SHP77 (cell line): ENCODE measurements at regions not wholly inside any gene's neighbourhood (a gene's known extent, or its start where the extent isn't known, plus 50 kb on each side); places are given as distances from the start of the nearest gene placed in this dataset.
A peak's percentile ranks its signal among the peaks of the same experiment; 100 is the strongest.

ENCODE experiments used
- DNase-seq, 2 experiments: peaks; one replicate each; lab custom pipeline; 2025; lab: John Stamatoyannopoulos, UW

DNA sequence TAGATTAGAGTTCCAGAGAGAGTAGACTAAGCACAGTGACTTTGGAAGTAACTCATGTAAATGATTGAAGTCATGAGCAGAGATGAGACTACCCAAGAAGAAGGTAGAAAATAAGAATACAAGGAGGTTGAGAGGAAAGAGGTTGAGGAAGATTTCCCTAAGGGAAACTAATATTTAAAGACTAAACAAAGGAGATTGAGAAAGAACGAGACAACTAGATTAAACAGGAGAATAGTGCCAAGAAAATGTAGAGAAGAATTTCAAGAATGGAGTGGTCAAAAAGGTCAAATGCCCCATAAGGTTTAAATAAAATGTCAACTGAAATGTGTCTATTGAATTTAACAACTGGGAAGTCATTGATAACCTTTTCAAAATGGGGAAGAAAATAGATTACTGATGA is 59.0 kb downstream of the RPS29 start:
- no peak for DNase-seq

DNA sequence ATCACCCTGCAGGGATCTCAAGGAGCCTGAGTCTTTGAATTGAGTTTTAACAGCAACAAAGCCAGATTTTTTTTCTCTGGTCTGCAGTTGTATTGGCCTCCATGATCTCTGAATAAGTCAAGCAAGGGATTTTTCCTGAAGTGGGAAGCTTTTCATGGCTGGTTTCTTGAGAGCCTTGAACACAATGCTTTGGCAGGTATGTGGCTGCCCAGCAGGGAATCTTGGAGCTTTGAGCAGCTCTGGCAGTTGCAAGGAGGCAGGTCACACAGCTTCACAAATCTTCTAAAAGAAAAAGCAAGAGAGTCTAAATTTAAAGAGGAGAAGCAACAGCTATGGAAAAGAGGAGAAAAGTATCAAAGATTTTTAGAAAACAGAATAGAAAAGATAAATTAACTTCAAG is 60.1 kb downstream of the RPS29 start:
- DNase-seq = no peak

DNA sequence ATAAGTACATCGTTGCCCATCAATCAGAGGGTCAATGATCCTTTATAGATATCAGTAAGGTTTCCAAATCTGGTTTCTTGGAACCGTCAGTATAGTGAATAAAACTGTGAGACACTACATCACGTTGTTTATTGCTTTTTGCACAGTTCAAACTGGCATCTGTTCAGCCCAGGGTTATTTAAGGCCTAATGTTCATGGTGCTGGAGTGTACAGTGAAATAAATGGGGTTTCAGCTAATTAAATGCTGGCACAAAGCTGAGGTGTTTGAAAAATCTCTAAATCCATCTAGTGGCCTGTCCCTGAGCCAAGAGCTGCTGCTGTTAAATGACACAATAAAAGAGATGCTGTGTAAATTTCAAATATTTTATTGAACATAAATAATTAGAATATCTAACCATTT is 69.9 kb downstream of the RPS29 start:
- no peak for DNase-seq

DNA sequence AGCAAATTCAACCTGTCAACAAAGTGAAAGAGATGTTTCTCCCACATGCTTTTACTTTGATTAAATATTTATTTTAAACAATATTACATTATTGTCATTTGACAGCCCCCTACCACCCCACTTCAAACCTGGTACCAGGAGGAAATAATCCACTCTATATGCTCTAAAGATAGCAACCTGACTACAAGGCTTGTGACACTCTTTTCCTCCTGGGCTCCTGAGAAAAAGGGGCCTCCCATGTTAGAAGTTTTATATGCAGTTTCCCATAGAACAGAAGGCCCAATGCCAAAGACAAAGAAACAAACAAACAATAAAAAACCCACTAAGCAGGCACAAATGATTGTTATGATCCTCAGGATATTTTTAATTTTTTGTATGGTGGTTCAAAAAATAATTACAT is 73.6 kb downstream of the RPS29 start:
- DNase-seq = no peak

DNA sequence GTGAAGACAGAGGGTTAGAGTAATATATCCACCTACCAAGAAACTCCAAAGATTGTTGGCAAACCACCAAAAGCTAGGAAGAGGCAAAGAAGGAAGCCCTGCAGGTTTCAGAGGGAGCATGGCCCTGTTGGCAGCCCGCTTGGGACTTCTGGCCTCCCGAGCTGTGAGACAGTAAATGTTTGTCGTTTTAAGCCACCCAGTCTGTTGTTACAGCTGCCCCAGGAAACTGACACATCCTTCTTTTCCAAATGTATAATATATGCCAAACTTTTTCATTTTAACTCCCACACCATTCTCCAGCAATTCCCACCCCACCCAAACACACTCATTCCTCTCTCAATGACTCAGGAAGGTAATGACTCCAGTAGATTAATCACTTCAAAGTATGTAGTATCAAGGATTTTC is 74.0 kb downstream of the RPS29 start:
- DNase-seq = peak; percentile 4 to 26

DNA sequence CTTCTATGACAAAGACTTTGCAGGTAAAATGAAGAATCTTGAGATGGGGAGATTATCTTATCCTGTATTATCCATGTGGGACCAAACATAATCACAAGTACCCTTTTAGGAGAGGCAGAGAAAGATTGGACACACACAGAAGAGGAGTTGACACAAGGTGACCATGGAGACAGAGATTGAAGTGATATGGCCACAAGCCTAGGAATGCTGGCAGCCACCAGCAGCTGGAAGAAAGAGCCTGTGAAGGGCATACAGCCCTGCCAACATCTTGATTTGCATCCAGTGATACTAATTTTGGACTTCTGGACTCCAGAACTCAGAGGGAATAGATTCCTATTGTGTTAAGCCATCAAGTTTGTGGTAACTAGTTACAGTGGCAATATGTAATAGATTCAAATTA is 78.1 kb downstream of the RPS29 start:
- no peak for DNase-seq

DNA sequence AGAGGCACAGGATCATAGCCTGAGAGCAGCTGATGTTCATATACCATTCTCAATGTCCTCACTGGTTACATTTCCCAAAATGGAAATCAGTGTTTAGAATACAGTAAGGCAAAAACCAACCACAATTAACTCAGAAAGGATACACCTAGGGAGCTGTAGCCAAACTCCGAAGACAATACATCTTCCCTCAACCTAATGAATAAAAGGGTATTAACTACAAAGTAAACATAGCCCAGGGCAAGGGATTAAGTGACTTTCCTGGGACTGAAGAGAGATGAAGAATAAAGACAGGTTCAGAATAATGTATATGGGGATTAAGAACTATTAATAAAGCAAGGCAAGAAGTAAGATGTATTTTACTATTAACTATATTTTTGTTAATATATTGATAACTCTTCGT is 79.5 kb downstream of the RPS29 start:
- DNase-seq = no peak

DNA sequence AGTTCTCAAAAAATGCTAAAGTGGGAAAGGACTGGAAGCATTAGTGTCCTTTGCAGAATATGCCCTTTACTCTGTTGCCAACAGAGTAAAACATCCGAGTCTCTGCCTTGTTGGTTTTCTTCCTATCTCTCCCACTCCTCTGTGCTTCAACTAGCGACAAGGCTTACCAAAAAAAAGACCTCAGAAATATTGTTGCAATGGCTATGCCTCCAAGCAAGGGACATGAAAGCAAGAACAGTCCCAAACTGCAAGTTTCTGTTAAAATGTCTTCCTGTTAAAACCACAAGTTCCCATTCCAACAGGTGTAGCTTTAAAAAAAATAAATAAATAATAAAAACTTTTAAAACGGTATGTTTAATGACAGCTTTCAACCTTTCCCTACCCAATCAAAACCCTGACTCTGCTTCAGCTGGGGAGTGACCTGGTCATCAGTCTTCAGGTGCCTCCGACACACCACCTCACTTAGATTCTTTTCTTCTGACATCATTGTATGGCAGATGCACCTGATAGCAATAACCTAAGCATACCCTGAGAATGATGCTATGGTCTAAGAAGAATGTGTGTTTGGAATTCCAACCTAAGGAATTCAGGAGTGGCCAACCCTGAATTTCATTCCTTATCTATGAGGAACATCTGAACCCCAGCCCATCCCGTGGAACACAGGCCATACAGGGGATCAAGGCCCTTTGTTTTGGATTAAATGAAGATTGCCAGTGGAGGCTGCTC is 81.0 kb downstream of the RPS29 start:
- no peak for DNase-seq

DNA sequence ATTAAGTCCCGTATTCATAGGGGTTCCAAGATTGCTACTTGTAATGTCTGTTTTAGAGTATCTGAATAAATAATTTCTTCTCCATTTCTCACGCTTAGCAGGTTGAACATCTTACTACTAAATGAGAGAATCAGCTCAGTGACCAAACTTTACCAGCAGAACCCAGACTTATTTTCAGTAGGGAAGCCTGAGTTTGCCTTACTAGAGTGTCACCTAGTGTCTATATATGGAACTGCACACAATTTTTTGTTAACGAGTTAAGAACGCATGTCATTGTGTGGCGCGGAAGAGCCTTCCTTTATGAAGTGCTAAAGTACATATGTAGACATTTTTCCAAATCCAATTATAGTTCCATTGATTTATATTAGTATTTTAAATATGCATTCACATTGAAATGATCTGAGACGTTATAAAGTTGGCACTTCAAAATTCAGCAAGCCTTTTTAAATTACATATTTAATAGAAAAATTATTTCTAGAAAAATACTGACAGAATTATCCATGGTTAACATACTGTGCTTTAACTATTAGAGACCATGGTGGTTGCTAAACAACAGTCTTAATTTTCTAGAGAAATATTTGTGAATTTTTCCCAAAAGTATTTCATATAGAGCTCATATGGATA is 88.3 kb downstream of the RPS29 start:
- DNase-seq = peak; percentile 63 to 65

DNA sequence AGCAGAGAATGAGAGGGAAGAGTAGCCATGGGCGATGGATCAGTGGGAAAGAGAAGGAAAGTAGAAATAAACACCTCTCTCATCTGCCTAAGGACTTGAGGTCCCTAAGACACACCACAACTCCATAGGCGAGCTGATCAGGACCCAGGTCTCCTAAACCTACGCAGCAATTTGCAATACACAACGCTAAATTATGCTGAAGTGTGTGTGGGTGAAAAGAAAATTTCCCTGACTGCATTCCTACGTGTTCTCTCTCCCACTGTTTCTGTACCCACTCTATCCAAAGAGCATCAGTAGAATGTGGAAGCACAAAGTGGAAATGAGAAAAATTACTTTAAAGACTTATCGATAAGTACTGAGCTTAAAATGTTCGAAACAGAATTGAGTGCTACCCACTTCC is 88.9 kb downstream of the RPS29 start:
- DNase-seq = no peak

DNA sequence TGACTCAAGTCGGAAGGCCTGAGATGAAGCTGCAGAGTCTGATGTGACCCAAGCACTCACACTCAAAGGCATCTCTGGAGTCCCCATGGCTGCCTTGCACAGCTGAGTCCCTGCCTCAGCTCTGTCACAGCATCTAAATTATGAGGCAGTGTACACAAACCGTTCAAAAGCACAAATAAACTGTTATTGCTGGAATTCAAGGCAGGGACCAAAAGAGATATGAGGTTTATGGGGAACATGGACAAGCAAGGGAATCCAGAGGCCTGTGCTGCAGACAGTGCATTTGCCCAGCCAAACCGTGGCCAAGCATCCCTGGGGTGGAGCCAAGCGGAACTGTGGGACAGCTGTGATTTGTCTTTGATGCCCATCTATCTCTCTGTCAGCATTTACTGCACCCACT is 91.3 kb downstream of the RPS29 start:
- DNase-seq = no peak

DNA sequence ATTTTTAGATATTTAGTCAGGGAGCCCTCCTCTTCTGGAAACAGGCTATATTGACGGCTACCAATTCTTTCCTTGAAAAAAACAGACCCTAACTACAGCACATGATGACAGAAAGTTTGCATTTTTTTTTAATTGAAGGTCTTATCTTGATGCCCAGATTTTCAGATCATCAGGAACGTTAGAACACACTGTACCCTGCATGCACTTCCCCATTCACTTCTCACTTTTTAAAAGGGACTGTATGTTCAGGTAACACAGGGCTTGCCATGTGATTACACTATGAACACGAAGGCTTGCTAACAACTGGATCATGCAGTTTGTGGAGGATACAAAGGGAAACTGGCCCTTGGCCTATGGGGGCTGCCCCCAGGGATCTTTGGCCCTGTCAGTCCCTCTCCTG is 92.6 kb downstream of the RPS29 start:
- DNase-seq = no peak

DNA sequence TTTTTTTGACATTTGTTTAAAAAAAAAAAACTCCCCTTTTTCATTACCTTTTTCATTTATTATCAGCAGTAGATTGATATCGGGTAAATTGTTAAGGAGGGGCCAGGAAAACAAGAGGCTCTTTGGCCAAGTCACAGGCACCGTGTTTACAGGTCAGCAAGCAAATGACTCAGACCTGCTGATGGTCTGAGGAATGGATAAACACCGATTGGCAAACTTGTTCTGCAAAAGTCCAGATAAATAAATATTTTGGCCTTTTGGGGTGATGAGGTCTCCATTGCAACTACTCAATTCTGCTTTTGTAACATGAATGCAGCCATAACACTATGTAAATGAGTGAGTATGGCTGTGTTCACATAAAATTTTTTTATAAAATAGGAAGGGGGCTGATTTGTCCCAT is 94.0 kb downstream of the RPS29 start:
- no peak for DNase-seq

DNA sequence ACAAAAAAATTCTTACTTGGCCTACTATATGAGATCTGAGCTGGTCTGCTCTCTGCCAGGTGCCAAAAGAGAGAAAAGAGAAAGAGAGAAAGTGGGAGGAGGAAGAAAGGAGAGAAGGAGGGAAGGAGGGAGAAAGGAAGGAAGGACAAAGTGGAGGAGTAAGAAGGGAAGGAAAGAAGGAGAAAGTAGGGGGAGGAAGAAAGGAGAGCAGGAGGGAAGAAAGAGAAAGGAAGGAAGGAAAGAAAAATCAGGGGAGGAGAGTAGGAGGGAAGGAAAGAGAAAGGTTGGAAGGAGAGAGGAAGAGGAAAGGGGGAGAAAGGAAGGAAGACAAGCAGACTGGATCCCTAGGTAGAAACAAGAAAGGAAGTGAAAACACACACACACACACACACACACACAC is 96.8 kb downstream of the RPS29 start:
- DNase-seq = no peak

DNA sequence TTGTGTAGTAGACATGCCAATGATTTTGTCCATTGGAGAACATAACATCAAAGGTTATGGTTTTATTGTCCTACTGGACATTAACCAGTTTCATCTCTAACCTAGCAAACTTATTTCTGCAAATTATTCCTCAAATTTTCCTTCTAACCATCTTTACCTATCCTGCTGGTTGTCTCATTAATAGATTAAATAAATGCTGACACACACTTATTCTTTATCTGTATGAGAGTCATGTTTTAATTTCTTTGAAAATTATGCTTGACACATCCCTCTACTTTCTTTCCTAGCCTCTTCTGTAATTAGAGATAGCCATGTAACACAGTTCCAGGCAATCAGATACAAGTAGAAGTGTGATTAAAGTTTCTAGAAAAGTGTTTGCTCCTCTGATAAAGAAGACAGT is 98.9 kb downstream of the RPS29 start:
- no peak for DNase-seq

DNA sequence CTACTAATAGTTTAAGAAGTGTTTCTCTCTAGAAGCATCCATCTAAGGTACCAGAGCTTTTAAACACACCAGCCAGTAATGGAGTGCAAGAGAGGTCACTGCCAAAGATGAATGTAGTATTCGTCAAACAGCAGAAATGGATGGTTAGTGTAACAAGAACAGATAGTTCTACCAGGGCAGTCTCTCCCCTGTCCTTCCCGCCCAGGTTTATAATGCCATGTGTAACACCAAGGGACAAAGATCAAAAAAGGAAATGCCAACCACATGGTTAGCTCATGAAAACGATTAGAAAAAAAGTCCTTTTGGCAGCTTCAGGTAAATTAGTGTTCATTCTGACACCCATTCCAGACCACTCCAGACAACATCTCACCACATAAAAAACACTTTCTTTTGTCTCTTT is 100.9 kb downstream of the RPS29 start:
- no peak for DNase-seq

DNA sequence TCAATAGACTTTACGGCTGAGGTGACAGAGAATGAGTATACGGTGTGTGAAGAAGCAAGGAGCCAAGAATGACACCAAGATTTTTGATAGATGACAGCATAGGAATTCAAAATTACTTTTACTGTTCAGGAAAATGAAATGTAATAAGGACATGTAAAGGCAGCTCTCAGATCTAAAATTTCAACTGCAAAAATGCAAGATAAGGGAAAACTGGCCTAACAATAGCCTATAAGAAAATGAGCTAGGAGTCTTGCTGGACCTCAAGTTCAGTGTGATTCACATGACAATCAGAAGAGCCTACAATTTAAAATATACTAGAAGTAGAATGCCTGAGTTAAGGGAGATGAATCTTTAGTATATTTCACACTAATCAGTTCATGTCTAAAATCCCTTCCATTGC is 102.0 kb downstream of the RPS29 start:
- no peak for DNase-seq

DNA sequence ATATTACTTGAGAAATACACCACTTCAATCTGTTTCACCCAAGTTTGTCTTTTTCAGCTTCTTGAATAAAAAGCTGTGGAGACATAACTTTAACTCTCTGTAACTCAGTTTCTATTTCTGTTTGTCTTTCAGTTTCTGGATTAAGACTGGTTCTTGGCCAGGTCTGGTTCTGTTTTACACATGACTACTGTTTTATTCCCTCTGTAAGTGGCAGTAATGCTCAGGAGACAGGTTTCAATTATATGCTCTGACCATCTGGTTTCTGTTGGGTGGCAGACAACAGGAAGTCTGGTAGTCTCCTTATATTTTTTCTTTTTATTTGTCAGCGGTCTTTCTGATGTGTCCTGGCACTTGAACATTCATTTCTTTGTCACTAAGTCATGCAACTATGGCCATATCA is 102.9 kb downstream of the RPS29 start:
- DNase-seq = no peak

DNA sequence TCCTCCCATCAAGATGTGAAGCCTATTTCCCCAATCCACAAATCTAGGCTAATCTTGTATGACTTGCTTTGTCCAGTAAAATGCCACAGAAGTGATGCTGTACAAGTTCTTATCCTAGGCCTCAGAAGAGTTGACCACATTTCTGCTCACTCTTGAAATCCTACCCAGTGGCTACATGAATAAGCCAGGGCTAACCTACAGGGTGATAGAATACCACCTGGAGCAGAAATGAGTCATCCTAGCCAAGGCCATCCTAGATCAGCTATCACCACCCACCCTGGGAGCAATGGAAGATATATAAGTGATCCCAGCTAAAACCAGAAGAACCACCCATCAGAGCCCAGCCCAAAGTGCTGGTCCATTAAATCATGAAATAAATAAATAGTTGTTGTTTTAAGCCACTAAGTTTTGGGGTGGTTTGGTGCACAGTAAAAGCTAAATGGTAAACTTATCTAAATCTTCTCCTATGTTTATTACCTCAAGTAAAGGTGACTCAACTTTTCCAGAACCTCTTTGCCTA is 105.1 kb downstream of the RPS29 start:
- no peak for DNase-seq

DNA sequence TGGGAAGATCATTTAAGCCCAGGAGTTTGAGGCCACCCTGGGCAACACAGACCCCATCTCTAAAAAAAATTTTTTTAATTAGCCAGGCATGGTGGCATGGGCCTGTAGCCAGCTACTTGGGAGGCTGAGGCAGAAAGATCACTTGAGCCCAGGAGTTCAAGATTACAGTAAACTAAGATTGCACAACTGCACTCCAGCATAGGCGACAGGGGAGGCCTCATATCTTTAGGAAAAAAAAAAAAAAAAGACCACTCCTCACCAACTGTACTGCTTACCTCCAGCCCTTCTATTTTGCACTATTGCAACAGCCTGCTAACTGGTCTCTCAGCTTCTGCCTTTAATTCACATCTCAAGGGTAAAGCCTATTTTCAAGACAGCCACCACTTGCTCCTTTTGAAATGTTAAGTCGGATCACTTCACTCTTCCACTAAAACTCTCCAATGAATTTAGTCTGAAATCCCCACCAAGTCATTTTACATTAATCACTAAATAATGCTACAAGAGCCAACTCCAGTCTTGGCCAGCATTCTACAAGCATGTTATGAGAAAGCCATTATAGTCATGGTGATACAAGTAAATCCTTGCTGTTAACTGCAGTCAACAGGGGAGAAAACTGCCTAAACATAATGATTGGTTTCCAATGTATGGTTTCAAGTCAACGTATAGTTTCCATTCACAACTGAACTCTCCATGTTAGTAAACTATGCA is 106.0 kb downstream of the RPS29 start:
- DNase-seq = no peak

DNA sequence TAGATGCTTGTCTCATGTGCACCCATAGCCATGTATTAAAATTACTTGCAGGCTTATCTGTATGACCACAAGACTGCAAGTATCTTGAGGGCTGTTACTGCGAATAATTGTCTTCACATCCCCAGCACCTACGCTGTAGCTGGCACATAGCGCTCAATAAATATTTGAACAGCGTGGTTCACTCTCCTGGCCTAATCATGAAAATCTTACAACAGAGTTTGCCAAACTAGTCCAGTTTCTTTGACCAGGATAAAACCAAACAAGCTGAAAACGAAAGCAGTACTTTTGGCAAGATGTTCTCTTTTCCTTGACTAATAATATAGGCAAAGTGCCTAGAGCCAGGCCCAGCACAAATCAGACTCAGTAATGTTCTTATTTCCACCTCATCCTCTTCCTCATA is 106.7 kb downstream of the RPS29 start:
- no peak for DNase-seq

DNA sequence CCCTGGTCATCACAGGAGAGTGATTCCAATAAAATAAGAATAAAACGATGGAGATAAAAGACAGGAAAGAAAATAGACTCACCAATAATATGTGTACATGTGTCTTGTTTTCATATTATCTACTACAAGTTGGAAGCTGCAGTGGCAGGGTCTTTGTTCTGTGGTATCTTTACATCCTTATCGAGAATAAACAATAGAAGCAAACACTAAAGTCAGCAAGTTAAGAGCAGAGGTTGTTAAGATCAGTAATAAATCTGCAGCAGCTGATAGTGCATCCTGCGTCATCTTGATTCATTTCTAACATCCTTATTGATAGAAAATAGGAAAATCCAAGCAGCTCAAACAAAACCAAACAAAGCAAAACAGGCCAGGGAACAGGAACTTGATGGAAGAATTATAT is 107.4 kb downstream of the RPS29 start:
- DNase-seq = no peak

DNA sequence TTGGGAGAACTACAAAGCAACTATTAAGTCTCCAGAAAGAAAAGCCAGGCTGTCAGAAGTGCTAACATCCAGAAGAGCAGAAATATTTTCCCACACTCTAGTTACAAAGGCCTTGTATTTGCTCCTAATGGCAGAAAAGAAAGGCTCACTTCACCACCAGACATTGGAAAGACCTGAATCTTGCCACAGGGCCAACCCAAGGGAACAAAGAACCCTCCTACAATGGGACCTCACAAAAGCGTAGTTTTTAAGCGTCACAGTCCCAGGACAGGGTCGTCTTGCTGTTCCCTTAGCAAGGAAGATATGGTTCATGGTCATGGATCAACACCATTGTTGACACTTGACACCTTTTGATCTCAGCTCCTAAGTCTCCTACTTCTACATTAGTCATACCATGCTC is 119.1 kb downstream of the RPS29 start:
- no peak for DNase-seq
